Ascending aorta (tissue), 2 donors: ENCODE measurements at regions not wholly inside any gene's neighbourhood (a gene's known extent, or its start where the extent isn't known, plus 50 kb on each side); places are given as distances from the start of the nearest gene placed in this dataset.

Experiments
- DNase-seq, 2 donors: peaks; one replicate each; pipeline ENCODE4 v3.0.0-alpha.2; 2019; ENCODE audit warnings: low spot score in 2 of 2
- H3K27ac ChIP-seq, 2 donors: fragments of 200-600 bp; sonication (generic); one replicate each; pipeline ENCODE4 v1.5.1; 2016 to 2017; ENCODE audit warnings: mild to moderate bottlenecking in 1 of 2
- H3K27me3 ChIP-seq: fragments of 200-600 bp; sonication (generic); one replicate; pipeline ENCODE4 v1.5.1; 2017
- H3K36me3 ChIP-seq, 2 donors: fragments of 200-600 bp; sonication (generic); one replicate each; pipeline ENCODE4 v1.5.1; 2016
- H3K4me1 ChIP-seq, 2 donors: fragments of 200-600 bp; sonication (generic); one replicate each; pipeline ENCODE4 v1.5.1; 2016 to 2017; ENCODE audit warnings: mild to moderate bottlenecking in 1 of 2
- H3K4me3 ChIP-seq, 2 donors: fragments of 200-600 bp; sonication (generic); one replicate each; pipeline ENCODE4 v1.5.1; 2016 to 2017; ENCODE audit warnings: mild to moderate bottlenecking in 1 of 2
- H3K9me3 ChIP-seq, 2 donors: fragments of 200-600 bp; sonication (generic); one replicate each; pipeline ENCODE4 v1.5.1; 2016
- CTCF ChIP-seq, 3 experiments: fragments of 200-600 bp in 2 of 3; fragments of 450-650 bp in 1 of 3; sonication (generic) in 2 of 3; IDR thresholded peaks; one replicate each; pipeline ENCODE4 v1.5.1; 2016 to 2019; ENCODE audit warnings: antibody characterized with exemption in 3 of 3, mild to moderate bottlenecking in 1 of 3, moderate library complexity in 1 of 3
- intact Hi-C: fragments of 100-400 bp; cut with DNase I; formaldehyde crosslinking; loops from one replicate; pipeline ENCODE4 v1.15.1; 2023

- no peak for TF ChIP-seq CTCF (IDR thresholded peaks at IDR 0.05)
- no peaks in the 10 kb centered on the region for H3K36me3 ChIP-seq
- H3K27ac ChIP-seq: peak overlapping the region; percentile 70 to 79
- no peaks in the 10 kb centered on the region for H3K27me3 ChIP-seq
- intact Hi-C loops: loop anchor here (2.0 kb wide), 1 partner anchor 180 kb away; no protein-coding TSS in a partner anchor
- peak in 1 of 2 donors; percentile 52 for DNase-seq
- no peak overlapping the region for H3K4me3 ChIP-seq
- H3K9me3 ChIP-seq: no peaks in the 10 kb centered on the region
- peaks cover 12 to 54% of the 10 kb centered on the region in 2 donors for H3K4me1 ChIP-seq
Measured at GRCh38 chr6:108738684-108739416, 109.4 kb upstream of the ARMC2 start.

GRCh38 chr6:108739496-108740330 is 108.5 kb upstream of the ARMC2 start:
- no peak overlapping the region for H3K4me3 ChIP-seq
- H3K27me3 ChIP-seq: no peaks in the 10 kb centered on the region
- DNase-seq: peak in 1 of 2 donors; percentile 57
- TF ChIP-seq CTCF (IDR thresholded peaks at IDR 0.05): no peak
- H3K4me1 ChIP-seq: peaks cover 12 to 54% of the 10 kb centered on the region in 2 donors
- H3K36me3 ChIP-seq: no peaks in the 10 kb centered on the region
- no peaks in the 10 kb centered on the region for H3K9me3 ChIP-seq
- H3K27ac ChIP-seq: peak overlapping the region; percentile 15 to 63
- intact Hi-C loops: loop anchor here (1.0 to 2.0 kb wide), 2 partner anchors 30 to 181 kb away; no protein-coding TSS in a partner anchor

DNA sequence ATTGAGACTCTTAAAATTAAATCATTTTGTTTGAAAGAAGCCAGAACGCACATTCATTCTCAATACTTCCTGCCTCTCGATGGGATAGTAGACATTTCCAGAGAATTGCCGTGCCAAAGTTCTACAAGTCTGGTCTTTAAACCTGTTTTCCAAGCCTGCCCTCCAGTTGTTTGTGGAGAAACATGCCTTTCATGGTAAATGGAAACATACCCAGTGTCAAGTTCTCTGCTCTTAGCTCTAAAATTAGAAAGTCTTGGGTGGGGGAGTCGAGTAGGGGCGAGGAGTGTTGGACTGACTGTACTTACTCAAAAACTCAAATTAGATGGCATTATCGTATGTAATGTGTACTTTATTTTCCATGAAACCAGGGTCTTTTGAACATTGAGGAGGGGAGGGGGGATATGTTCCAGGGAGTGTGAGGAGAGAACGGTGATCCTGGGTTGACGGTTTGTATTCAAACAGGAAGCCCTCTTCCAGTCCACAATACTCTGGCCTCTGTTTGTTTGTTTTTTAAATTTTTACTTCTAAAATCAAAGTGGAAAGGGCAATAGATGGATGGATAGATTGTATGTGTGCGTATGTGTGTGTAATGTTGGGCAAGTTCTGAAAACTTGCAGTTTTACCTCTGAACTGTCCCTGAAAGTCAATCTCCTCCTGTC is 106.8 kb upstream of the ARMC2 start:
- TF ChIP-seq CTCF (IDR thresholded peaks at IDR 0.05): no peak
- Histone ChIP-seq H3K36me3 (no peaks in the 10 kb centered on the region), H3K27ac (peak overlapping the region; percentile 63 to 65), H3K4me1 (peaks cover 12 to 51% of the 10 kb centered on the region in 2 donors), H3K27me3 (no peaks in the 10 kb centered on the region), H3K9me3 (no peaks in the 10 kb centered on the region), H3K4me3 (peak overlapping the region in 1 of 2 donors; percentile 8)
- intact Hi-C loops: no loop called here
- DNase-seq: peak in 1 of 2 donors; percentile 58

DNA sequence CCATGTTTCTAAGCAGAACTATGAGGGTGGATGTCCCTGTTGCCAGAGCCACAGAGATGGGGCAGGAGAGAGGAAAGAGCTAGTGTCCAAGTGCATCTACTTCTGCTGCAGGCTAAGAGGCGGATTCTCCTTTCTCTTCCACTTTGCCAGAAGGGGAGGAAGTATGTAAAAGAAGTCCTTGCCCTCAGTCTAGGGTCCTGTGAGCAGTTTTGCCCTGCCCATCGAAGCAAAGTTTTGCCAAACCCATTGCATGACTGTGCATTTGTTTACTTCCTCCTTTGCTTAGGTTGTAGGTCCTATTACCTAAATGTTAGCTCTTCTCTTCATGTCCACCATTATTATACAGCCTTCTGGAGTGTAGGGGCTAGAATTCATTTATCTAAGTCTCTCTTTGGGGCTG is 106.2 kb upstream of the ARMC2 start:
- intact Hi-C loops: no loop called here

More for the DNA sequence above, 106.2 kb upstream of the ARMC2 start:
- Histone ChIP-seq H3K9me3 (no peaks in the 10 kb centered on the region), H3K27ac (peak overlapping the region; percentile 63 to 65), H3K4me1 (peaks cover 11 to 48% of the 10 kb centered on the region in 2 donors), H3K4me3 (no peak overlapping the region), H3K27me3 (no peaks in the 10 kb centered on the region), H3K36me3 (no peaks in the 10 kb centered on the region)
- TF ChIP-seq CTCF (IDR thresholded peaks at IDR 0.05): no peak
- peak in 1 of 2 donors; percentile 54 for DNase-seq
